Aorta (tissue), 5 donors: ENCODE measurements at regions not wholly inside any gene's neighbourhood (a gene's known extent, or its start where the extent isn't known, plus 50 kb on each side); places are given as distances from the start of the nearest gene placed in this dataset.
"Not testable (repeated sequence)": the region's sequence is repeated elsewhere in the genome, so short reads cannot be mapped to it uniquely, and the experiment has no call there.

ENCODE experiments used
- ATAC-seq: fragments of 200-7000 bp; cut with Tn5 transposase; one replicate; pipeline ENCODE4 v1.9.1; 2022; ENCODE audit warnings: moderate library complexity; ENCODE audit not compliant: low FRiP score
- DNase-seq, 2 donors: peaks; one replicate each; pipeline ENCODE4 v3.0.0-alpha.2; 2020
- H3K27ac ChIP-seq, 2 donors: one replicate each; pipeline ENCODE4 v1.5.1; 2013; ENCODE audit warnings: low read length in 2 of 2, mild to moderate bottlenecking in 2 of 2, moderate library complexity in 2 of 2, control low read depth in 1 of 2, inconsistent platforms in 1 of 2, low read depth in 1 of 2
- H3K27me3 ChIP-seq, 2 donors: one replicate each; pipeline ENCODE4 v1.6.1; 2013; ENCODE audit warnings: control low read depth in 1 of 2, low read length in 1 of 2, mild to moderate bottlenecking in 1 of 2, moderate library complexity in 1 of 2; ENCODE audit not compliant: insufficient read depth in 2 of 2, control insufficient read depth in 1 of 2
- H3K36me3 ChIP-seq, 2 donors: one replicate each; pipeline ENCODE4 v1.6.1; 2013; ENCODE audit warnings: control low read depth in 1 of 2, low read length in 1 of 2, mild to moderate bottlenecking in 1 of 2; ENCODE audit not compliant: insufficient read depth in 2 of 2, control insufficient read depth in 1 of 2
- H3K4me1 ChIP-seq, 2 donors: one replicate each; pipeline ENCODE4 v1.6.1; 2013; ENCODE audit warnings: low read length in 2 of 2, control low read depth in 1 of 2, mild to moderate bottlenecking in 1 of 2, moderate library complexity in 1 of 2; ENCODE audit not compliant: insufficient read depth in 2 of 2, control insufficient read depth in 1 of 2
- H3K4me3 ChIP-seq, 2 donors: one replicate each; pipeline ENCODE4 v1.5.1; 2013; ENCODE audit warnings: low read length in 2 of 2, control low read depth in 1 of 2, mild to moderate bottlenecking in 1 of 2
- H3K9me3 ChIP-seq: one replicate; pipeline ENCODE4 v1.6.1; 2013; ENCODE audit warnings: mild to moderate bottlenecking, low read length; ENCODE audit not compliant: control insufficient read depth
- WGBS, 2 donors: extraction: QIAGEN DNeasy Blood & Tissue Kit; methylation state at CpG; one replicate each; pipeline ENCODE4 v1.1.7; 2013; 5-methylcytosine and 5-hydroxymethylcytosine counted together
- intact Hi-C, 2 donors: fragments of 100-400 bp; cut with DNase I; formaldehyde crosslinking; loops; one replicate each; pipeline versions ENCODE4 v1.14.2 to v1.15.0; 2022
- donor health status: healthy with polysubstance abuse.
- donor health status: Bipolar disorder and iron deficiency.
- donor health status: DM: no; HTN: no; CAD: no.
- donor health status: DM: no; HTN: no; CAD: no.
- donor health status: DM: yes; HTN: yes; CAD: no.

DNA sequence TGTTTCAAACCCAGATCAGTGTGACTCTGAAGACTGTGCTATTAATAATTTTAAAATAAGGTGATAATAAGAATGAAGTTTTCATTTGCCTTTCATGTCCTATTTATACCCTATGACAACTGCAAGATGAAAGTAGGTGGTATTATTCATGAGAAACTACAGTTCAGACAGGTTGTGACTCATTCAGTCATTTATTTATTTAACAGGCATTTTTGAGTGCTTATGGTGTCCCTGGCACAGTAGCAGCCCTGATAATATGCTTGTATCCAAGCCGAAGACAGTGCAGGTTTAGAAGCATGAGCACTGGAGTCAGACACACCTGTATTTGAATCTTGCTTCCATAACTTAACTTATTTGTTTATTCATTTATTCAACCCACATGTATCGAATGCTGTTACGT, 87.1 kb downstream of the FZD1 start:
- H3K27me3 ChIP-seq = no peaks in the 10 kb centered on the region
- H3K27ac ChIP-seq = no peak overlapping the region
- DNase-seq (no peak), ATAC-seq (no peak)
- peaks cover 3 to 5% of the 10 kb centered on the region in 2 donors for H3K4me1 ChIP-seq
- 74 to 86% methylated on average over 3 of the region's 3 CpGs for WGBS, 2 donors
- peaks cover 1% of the 10 kb centered on the region for H3K9me3 ChIP-seq
- H3K36me3 ChIP-seq = no peaks in the 10 kb centered on the region
- no peak overlapping the region for H3K4me3 ChIP-seq
- intact Hi-C loops = no loop called here

DNA sequence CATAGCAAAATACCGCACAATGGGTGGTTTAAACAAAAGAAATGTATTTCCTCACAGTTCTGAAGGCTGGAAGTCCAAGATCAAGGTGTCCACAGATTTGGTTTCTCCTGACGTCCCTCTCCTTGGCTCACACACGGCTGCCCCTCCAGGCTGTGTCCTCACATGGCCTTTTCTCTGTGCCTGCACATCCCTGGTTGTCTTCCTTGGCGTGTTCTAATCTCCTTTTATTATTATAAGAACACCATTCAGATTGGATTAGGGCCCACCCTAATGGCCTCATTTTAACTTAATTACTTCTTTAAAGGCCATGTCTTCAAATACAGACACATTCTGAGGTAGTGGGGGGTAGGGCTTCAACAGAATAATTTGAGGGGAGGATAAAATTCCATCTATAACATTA, 87.9 kb downstream of the FZD1 start:
- no peak for ATAC-seq
- DNase-seq = no peak
- H3K36me3 ChIP-seq = no peaks in the 10 kb centered on the region
- no peak overlapping the region for H3K27ac ChIP-seq
- H3K27me3 ChIP-seq = no peaks in the 10 kb centered on the region
- H3K4me3 ChIP-seq = no peak overlapping the region
- 94 to 96% methylated on average over 4 of the region's 4 CpGs for WGBS, 2 donors
- H3K9me3 ChIP-seq = peaks cover 1% of the 10 kb centered on the region
- intact Hi-C loops = no loop called here
- H3K4me1 ChIP-seq = peaks cover 3 to 5% of the 10 kb centered on the region in 2 donors

DNA sequence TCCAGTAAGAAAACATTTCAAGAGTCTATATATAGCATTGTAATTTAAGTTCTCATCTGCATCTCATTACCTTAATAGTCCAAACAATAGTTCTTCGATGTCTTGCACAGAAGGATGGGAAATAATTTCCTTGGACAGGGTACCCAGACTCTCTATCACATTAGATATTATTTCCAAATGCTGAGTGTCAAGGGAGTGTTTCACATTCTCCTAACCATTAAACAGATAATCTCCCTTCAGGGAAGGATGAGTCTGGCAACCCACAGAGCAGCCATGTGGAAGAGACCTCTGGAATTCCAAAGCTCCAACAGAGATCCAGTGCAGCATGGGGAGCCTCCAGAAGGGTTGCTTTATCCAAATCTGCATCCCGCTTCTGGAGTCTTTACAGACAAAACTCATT, 89.6 kb downstream of the FZD1 start:
- intact Hi-C loops = no loop called here
- DNase-seq = no peak
- 77 to 79% methylated on average over 2 of the region's 2 CpGs for WGBS, 2 donors
- Histone ChIP-seq H3K4me3 (no peak overlapping the region), H3K27me3 (no peaks in the 10 kb centered on the region), H3K4me1 (peaks cover 0 to 2% of the 10 kb centered on the region in 2 donors), H3K9me3 (no peaks in the 10 kb centered on the region), H3K36me3 (no peaks in the 10 kb centered on the region), H3K27ac (no peak overlapping the region)
- ATAC-seq = no peak

DNA sequence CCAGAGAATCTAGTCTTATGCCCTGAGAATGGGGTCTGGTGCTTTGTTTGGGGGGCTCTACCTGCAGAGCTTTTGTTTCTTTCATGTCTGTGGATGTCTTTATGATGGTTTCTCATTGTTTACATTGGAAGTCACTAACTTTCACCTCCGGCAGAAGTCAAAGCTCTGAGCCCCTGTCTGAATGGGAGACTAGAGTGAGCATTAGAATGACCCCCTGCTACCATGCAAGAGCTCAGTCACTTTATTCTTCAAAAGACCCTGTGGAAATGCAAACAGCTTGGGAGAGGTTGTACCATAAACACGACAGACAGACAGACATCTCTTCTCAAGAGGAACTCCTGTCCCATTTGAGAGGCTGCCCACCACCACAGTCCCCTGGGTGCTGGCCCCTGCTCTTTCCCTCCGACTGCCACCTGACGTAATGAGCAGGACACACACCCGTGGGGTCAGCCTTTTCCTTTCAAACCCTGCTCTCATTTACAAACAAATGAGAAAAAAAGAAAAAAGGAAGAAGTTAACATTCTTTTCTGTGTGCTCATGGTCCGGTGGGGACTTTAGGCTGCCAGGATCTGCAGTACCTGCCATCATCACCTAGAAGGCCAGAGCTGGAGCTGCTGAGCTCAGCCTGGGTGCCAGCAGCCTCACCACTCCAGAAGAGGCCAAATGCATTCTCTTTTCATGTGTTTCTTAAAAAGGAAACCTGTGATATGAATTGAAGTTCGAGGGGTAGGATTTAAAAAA, 91.6 kb downstream of the FZD1 start:
- Histone ChIP-seq H3K27ac (no peak overlapping the region), H3K4me3 (no peak overlapping the region), H3K27me3 (no peaks in the 10 kb centered on the region), H3K4me1 (no peaks in the 10 kb centered on the region), H3K36me3 (no peaks in the 10 kb centered on the region), H3K9me3 (no peaks in the 10 kb centered on the region)
- WGBS, 2 donors = 72 to 79% methylated on average over 7 of the region's 7 CpGs
- DNase-seq = no peak
- intact Hi-C loops = no loop called here
- no peak for ATAC-seq

- ATAC-seq (no peak), DNase-seq (no peak)
- no peak overlapping the region for H3K4me3 ChIP-seq
- intact Hi-C loops = no loop called here
- no peaks in the 10 kb centered on the region for H3K36me3 ChIP-seq
- no peaks in the 10 kb centered on the region for H3K4me1 ChIP-seq
- no peaks in the 10 kb centered on the region for H3K27me3 ChIP-seq
- no peak overlapping the region for H3K27ac ChIP-seq
- no peaks in the 10 kb centered on the region for H3K9me3 ChIP-seq
Measured at GRCh38 chr7:91356915-91357314, 92.7 kb downstream of the FZD1 start.

DNA sequence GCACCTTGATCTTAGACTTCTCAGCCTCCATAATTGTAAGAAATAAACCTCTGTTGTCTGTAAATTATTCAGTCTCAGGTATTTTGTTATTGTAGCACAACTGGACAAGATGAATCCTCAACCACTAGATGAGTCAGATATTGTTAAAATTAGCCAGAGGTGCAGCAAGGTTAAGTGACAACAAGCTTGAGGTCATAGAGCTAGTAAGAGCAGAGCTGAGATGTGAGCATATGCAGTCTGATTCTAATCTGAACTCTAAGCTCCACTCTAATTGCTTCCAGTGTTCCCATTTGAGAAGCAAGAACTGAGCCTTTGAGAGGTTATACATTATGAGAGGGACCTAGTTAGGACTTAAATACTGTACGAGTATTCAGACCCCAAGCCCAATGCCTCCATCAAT, 93.1 kb downstream of the FZD1 start:
- Histone ChIP-seq H3K36me3 (no peaks in the 10 kb centered on the region), H3K4me1 (no peaks in the 10 kb centered on the region), H3K9me3 (no peaks in the 10 kb centered on the region), H3K4me3 (no peak overlapping the region), H3K27ac (no peak overlapping the region), H3K27me3 (no peaks in the 10 kb centered on the region)
- intact Hi-C loops = no loop called here
- 85 to 89% methylated on average over 1 of the region's 1 CpG for WGBS, 2 donors
- DNase-seq (no peak), ATAC-seq (no peak)

DNA sequence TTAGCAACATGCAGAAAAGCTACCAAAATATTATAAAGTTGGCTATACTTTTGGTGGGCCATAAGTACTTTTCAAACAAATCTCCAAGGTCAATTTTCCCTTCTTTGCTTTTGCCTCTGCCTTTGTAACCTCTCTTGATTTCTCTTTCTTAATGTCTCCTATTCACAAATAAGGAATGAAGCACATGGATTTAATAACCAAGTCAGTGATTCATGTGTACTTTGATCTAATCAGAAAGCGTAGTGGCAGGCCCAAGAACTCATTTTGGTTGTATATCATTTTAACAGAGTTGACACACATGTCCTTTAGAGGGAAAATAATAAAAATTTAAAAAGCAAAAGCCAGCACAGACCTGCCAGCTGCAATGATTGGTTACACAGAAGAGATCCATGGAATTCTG, 93.7 kb downstream of the FZD1 start:
- Histone ChIP-seq H3K4me3 (no peak overlapping the region), H3K27me3 (no peaks in the 10 kb centered on the region), H3K9me3 (no peaks in the 10 kb centered on the region), H3K36me3 (no peaks in the 10 kb centered on the region), H3K4me1 (no peaks in the 10 kb centered on the region), H3K27ac (no peak overlapping the region)
- ATAC-seq = no peak
- intact Hi-C loops = no loop called here
- WGBS, 2 donors = 92 to 97% methylated on average over 1 of the region's 1 CpG
- DNase-seq = no peak

DNA sequence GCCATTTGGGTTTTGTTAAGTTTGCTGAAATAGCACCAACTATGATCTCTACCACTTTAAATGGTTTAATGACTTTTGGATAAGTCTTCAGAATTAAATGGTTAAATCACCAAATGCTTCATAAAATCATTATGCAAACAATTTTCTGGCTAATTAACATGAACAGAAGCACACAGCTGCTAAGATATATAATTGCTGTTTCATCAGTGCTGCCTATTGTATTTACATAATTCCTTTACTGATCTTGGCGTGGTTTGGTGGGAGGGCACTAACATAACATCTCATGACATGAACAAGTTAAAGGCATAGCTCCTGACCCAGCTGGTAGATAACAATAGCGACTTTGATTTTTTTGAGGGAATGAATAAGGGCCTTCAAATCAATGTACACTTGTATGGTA, 94.1 kb downstream of the FZD1 start:
- H3K4me1 ChIP-seq = no peaks in the 10 kb centered on the region
- no peaks in the 10 kb centered on the region for H3K36me3 ChIP-seq
- WGBS, 2 donors = 88 to 91% methylated on average over 2 of the region's 2 CpGs
- ATAC-seq (no peak), DNase-seq (no peak)
- H3K4me3 ChIP-seq = no peak overlapping the region
- intact Hi-C loops = no loop called here
- H3K9me3 ChIP-seq = no peaks in the 10 kb centered on the region
- no peak overlapping the region for H3K27ac ChIP-seq
- no peaks in the 10 kb centered on the region for H3K27me3 ChIP-seq

DNA sequence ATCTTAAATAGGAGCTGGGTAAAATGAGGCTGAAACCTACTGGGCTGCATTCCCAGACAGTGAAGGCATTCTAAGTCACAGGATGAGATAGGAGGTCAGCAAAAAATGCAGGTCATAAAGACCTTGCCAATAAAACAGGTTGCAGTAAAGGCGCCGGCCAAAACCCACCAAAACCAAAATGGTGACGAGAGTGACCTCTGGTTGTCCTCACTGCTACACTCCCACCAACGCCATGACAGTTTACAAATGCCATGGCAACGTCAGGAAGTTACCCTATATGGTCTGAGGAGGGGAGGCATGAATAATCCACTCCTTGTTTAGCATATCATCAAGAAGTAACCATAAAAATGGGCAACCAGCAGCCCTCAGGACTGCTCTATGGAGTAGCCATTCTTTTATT, 100.9 kb downstream of the FZD1 start:
- intact Hi-C loops = not testable (repeated sequence)
- WGBS, 2 donors = 78 to 80% methylated on average over 5 of the region's 5 CpGs

More for the DNA sequence above, 100.9 kb downstream of the FZD1 start:
- not testable (repeated sequence) for H3K27ac ChIP-seq, H3K9me3 ChIP-seq, H3K4me1 ChIP-seq, H3K27me3 ChIP-seq, ATAC-seq, H3K4me3 ChIP-seq, H3K36me3 ChIP-seq, DNase-seq
